ENCODE measurements at regions not wholly inside any gene's neighbourhood (a gene's known extent, or its start where the extent isn't known, plus 50 kb on each side); places are given as distances from the start of the nearest gene placed in this dataset.

GRCh38 chr2:63658176-63658968, 69.6 kb downstream of the MDH1 start:
- no peak for DNase-seq (ENCODE audit: low read depth in 1 of 2, low spot score in 1 of 2)

DNA sequence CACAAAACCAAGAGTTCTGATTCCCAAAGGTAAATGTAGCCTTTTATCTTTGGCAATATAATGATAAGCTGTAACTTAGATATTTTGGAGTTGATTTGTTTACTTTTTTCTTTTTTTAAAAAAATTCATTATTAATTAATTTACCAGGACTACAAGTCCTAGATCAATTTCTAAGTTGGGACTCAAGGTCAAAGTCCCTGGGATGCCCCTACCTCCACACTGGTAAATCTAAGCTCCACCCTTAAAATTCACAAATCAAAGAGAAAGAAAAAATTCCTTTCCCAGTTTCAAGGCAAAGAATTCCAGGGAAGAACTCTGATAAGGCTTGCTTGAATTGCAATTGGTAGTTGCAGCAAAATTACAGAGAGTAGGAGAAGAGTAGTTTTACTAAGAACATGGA, 71.3 kb downstream of the MDH1 start:
- no peak for TF ChIP-seq CTCF (IDR thresholded peaks at IDR 0.05; ENCODE audit: low read depth, low read length)
- H3K4me1 ChIP-seq (ENCODE audit: low read depth): no peaks in the 10 kb centered on the region
- H3K27ac ChIP-seq: no peak overlapping the region
- H3K9me3 ChIP-seq (ENCODE audit: low read depth): no peaks in the 10 kb centered on the region
- H3K27me3 ChIP-seq: no peaks in the 10 kb centered on the region
- no peaks in the 10 kb centered on the region for H3K36me3 ChIP-seq
- no peak for DNase-seq (ENCODE audit: low read depth in 1 of 2, low spot score in 1 of 2)
- no peak overlapping the region for H3K4me3 ChIP-seq

More at GRCh38 chr2:63658176-63658968, 69.6 kb downstream of the MDH1 start:
- H3K36me3 ChIP-seq: no peaks in the 10 kb centered on the region
- H3K4me1 ChIP-seq (ENCODE audit: low read depth): no peaks in the 10 kb centered on the region
- no peaks in the 10 kb centered on the region for H3K9me3 ChIP-seq (ENCODE audit: low read depth)
- H3K4me3 ChIP-seq: no peak overlapping the region
- no peak overlapping the region for H3K27ac ChIP-seq
- TF ChIP-seq CTCF (IDR thresholded peaks at IDR 0.05; ENCODE audit: low read depth, low read length): no peak
- H3K27me3 ChIP-seq: no peaks in the 10 kb centered on the region

- Histone ChIP-seq H3K4me1 (ENCODE audit: low read depth) (no peaks in the 10 kb centered on the region), H3K36me3 (no peaks in the 10 kb centered on the region), H3K9me3 (ENCODE audit: low read depth) (no peaks in the 10 kb centered on the region), H3K27ac (no peak overlapping the region), H3K4me3 (no peak overlapping the region), H3K27me3 (no peaks in the 10 kb centered on the region)
- DNase-seq (ENCODE audit: low read depth in 1 of 2, low spot score in 1 of 2): peak in 1 of 2 donors; percentile 82
- no peak for TF ChIP-seq CTCF (IDR thresholded peaks at IDR 0.05; ENCODE audit: low read depth, low read length)
Observed at GRCh38 chr2:63661076-63661475, 72.3 kb downstream of the MDH1 start.

- Histone ChIP-seq H3K27ac (no peak overlapping the region), H3K4me3 (no peak overlapping the region), H3K9me3 (ENCODE audit: low read depth) (no peaks in the 10 kb centered on the region), H3K36me3 (no peaks in the 10 kb centered on the region), H3K4me1 (ENCODE audit: low read depth) (no peaks in the 10 kb centered on the region), H3K27me3 (no peaks in the 10 kb centered on the region)
- DNase-seq (ENCODE audit: low read depth in 1 of 2, low spot score in 1 of 2): peak in 1 of 2 donors; percentile 25
- no peak for TF ChIP-seq CTCF (IDR thresholded peaks at IDR 0.05; ENCODE audit: low read depth, low read length)
Observed at GRCh38 chr2:63662028-63662804, 73.5 kb downstream of the MDH1 start.

GRCh38 chr2:63663013-63663864, 74.5 kb downstream of the MDH1 start:
- Histone ChIP-seq H3K36me3 (no peaks in the 10 kb centered on the region), H3K4me1 (ENCODE audit: low read depth) (no peaks in the 10 kb centered on the region), H3K4me3 (no peak overlapping the region), H3K27me3 (no peaks in the 10 kb centered on the region), H3K27ac (no peak overlapping the region), H3K9me3 (ENCODE audit: low read depth) (no peaks in the 10 kb centered on the region)
- peak in 1 of 2 donors; percentile 47 for DNase-seq (ENCODE audit: low read depth in 1 of 2, low spot score in 1 of 2)
- TF ChIP-seq CTCF (IDR thresholded peaks at IDR 0.05; ENCODE audit: low read depth, low read length): no peak

Measured in cardiac muscle cell (in vitro differentiated cells and primary cell).